Fibroblast of lung (primary cell): ENCODE measurements at regions not wholly inside any gene's neighbourhood (a gene's known extent, or its start where the extent isn't known, plus 50 kb on each side); places are given as distances from the start of the nearest gene placed in this dataset.

Experiments used
- DNase-seq, 2 donors: peaks; one replicate each; pipeline versions ENCODE4 v3.0.0 to v3.0.0-alpha.2; 2010; ENCODE audit warnings: low read depth in 2 of 2
- H2AFZ ChIP-seq: 2 replicates; pipeline ENCODE4 v1.5.1; 2012; ENCODE audit warnings: low read length, control low read depth, inconsistent platforms
- H3K27ac ChIP-seq: 2 replicates; pipeline ENCODE4 v1.5.1; 2011; ENCODE audit warnings: low read length, control low read depth; ENCODE audit not compliant: insufficient read depth
- H3K27me3 ChIP-seq: 2 replicates; pipeline ENCODE4 v1.5.1; 2011; ENCODE audit warnings: mild to moderate bottlenecking, low read length; ENCODE audit not compliant: control insufficient read depth, insufficient read depth
- H3K36me3 ChIP-seq: 2 replicates; pipeline ENCODE4 v1.5.1; 2011; ENCODE audit warnings: low read length; ENCODE audit not compliant: control insufficient read depth, insufficient read depth
- H3K4me1 ChIP-seq: 2 replicates; pipeline ENCODE4 v1.5.1; 2011; ENCODE audit warnings: low read length; ENCODE audit not compliant: control insufficient read depth, insufficient read depth; ENCODE audit errors: extremely low read depth
- H3K4me2 ChIP-seq: 2 replicates; pipeline ENCODE4 v1.5.1; 2011; ENCODE audit warnings: low read length, control low read depth; ENCODE audit not compliant: insufficient read depth; ENCODE audit errors: extremely low read depth
- H3K4me3 ChIP-seq, 4 experiments: fragments of 200-600 bp in 1 of 4; sonication (generic) in 1 of 4; replicated peaks in 1 of 4; 2 replicates each; pipeline ENCODE4 v1.5.1; 2011 to 2016; ENCODE audit warnings: low read length in 4 of 4, low read depth in 3 of 4, mild to moderate bottlenecking in 3 of 4, control low read depth in 2 of 4, inconsistent platforms in 1 of 4, mixed read lengths in 1 of 4; ENCODE audit not compliant: insufficient read depth in 1 of 4; ENCODE audit errors: control extremely low read depth in 1 of 4
- H3K79me2 ChIP-seq: 2 replicates; pipeline ENCODE4 v1.5.1; 2012; ENCODE audit warnings: mild to moderate bottlenecking, low read length, inconsistent platforms; ENCODE audit not compliant: control insufficient read depth, insufficient read depth
- H3K9ac ChIP-seq: 2 replicates; pipeline ENCODE4 v1.5.1; 2011; ENCODE audit warnings: mild to moderate bottlenecking, low read length, control low read depth; ENCODE audit not compliant: insufficient read depth
- H3K9me3 ChIP-seq: 2 replicates; pipeline ENCODE4 v1.5.1; 2012; ENCODE audit warnings: low read depth, low read length; ENCODE audit not compliant: control insufficient read depth, insufficient read depth
- H4K20me1 ChIP-seq: 2 replicates; pipeline ENCODE4 v1.5.1; 2011; ENCODE audit warnings: low read length; ENCODE audit not compliant: control insufficient read depth, insufficient read depth; ENCODE audit errors: extremely low read depth
- CTCF ChIP-seq, 2 donors: IDR thresholded peaks in 1 of 2; conservative IDR thresholded peaks in 1 of 2; 1 replicate in 1 of 2; 2 replicates in 1 of 2; pipeline ENCODE4 v1.5.1; 2011 to 2012; ENCODE audit warnings: low read length in 2 of 2, control low read depth in 1 of 2, inconsistent platforms in 1 of 2, low read depth in 1 of 2, mild to moderate bottlenecking in 1 of 2
- EZH2 ChIP-seq: IDR thresholded peaks from 2 replicates; pipeline ENCODE4 v1.5.1; 2012; ENCODE audit warnings: low read length, control low read depth, mild to moderate bottlenecking; ENCODE audit errors: missing control alignments

- DNase-seq = no peak
- no peak overlapping the region for H3K9ac ChIP-seq
- H3K4me1 ChIP-seq = no peaks in the 10 kb centered on the region
- no peak for TF ChIP-seq EZH2
- H3K79me2 ChIP-seq = no peaks in the 10 kb centered on the region
- H4K20me1 ChIP-seq = no peaks in the 10 kb centered on the region
- H3K27me3 ChIP-seq = no peaks in the 10 kb centered on the region
- H3K36me3 ChIP-seq = no peaks in the 10 kb centered on the region
- no peak overlapping the region for H2AFZ ChIP-seq
- no peak overlapping the region for H3K4me2 ChIP-seq
- no peak overlapping the region for H3K4me3 ChIP-seq
- no peaks in the 10 kb centered on the region for H3K9me3 ChIP-seq
- H3K27ac ChIP-seq = no peak overlapping the region
Measured at GRCh38 chr12:73460212-73460611, 1077.4 kb upstream of the ATXN7L3B start.

- no peak overlapping the region for H2AFZ ChIP-seq
- TF ChIP-seq EZH2 (no peak), CTCF (conservative IDR thresholded peaks at IDR 0.05 in 1 of 2, IDR thresholded peaks at IDR 0.05 in 1 of 2; ENCODE audit: low read depth in 1 of 2, low read length in 2 of 2) (no peak)
- H3K27ac ChIP-seq = no peak overlapping the region
- H4K20me1 ChIP-seq = no peaks in the 10 kb centered on the region
- H3K4me3 ChIP-seq = no peak overlapping the region
- no peak for DNase-seq
- no peaks in the 10 kb centered on the region for H3K27me3 ChIP-seq
- H3K9ac ChIP-seq = no peak overlapping the region
- H3K79me2 ChIP-seq = no peaks in the 10 kb centered on the region
- H3K9me3 ChIP-seq = no peaks in the 10 kb centered on the region
- no peaks in the 10 kb centered on the region for H3K4me1 ChIP-seq
- H3K36me3 ChIP-seq = no peaks in the 10 kb centered on the region
- no peak overlapping the region for H3K4me2 ChIP-seq
Measured at GRCh38 chr12:73465106-73465505, 1072.5 kb upstream of the ATXN7L3B start.

- H3K27ac ChIP-seq = no peak overlapping the region
- H3K4me2 ChIP-seq = no peak overlapping the region
- H3K27me3 ChIP-seq = no peaks in the 10 kb centered on the region
- H4K20me1 ChIP-seq = no peaks in the 10 kb centered on the region
- H3K4me3 ChIP-seq = no peak overlapping the region
- no peaks in the 10 kb centered on the region for H3K79me2 ChIP-seq
- no peaks in the 10 kb centered on the region for H3K9me3 ChIP-seq
- H3K36me3 ChIP-seq = no peaks in the 10 kb centered on the region
- H2AFZ ChIP-seq = no peak overlapping the region
- no peaks in the 10 kb centered on the region for H3K4me1 ChIP-seq
- DNase-seq = no peak
- TF ChIP-seq CTCF (conservative IDR thresholded peaks at IDR 0.05 in 1 of 2, IDR thresholded peaks at IDR 0.05 in 1 of 2; ENCODE audit: low read depth in 1 of 2, low read length in 2 of 2) (no peak), EZH2 (no peak)
- H3K9ac ChIP-seq = no peak overlapping the region
Measured at GRCh38 chr12:73486256-73486655, 1051.4 kb upstream of the ATXN7L3B start.

GRCh38 chr12:73506611-73507010 is 1031.0 kb upstream of the ATXN7L3B start:
- H3K27ac ChIP-seq = no peak overlapping the region
- no peak overlapping the region for H2AFZ ChIP-seq
- no peak overlapping the region for H3K4me2 ChIP-seq
- no peaks in the 10 kb centered on the region for H3K36me3 ChIP-seq
- no peaks in the 10 kb centered on the region for H3K4me1 ChIP-seq
- H3K79me2 ChIP-seq = no peaks in the 10 kb centered on the region
- no peak overlapping the region for H3K9ac ChIP-seq
- no peak overlapping the region for H3K4me3 ChIP-seq
- H3K9me3 ChIP-seq = no peaks in the 10 kb centered on the region
- no peaks in the 10 kb centered on the region for H3K27me3 ChIP-seq
- TF ChIP-seq EZH2 (no peak), CTCF (conservative IDR thresholded peaks at IDR 0.05 in 1 of 2, IDR thresholded peaks at IDR 0.05 in 1 of 2; ENCODE audit: low read depth in 1 of 2, low read length in 2 of 2) (no peak)
- DNase-seq = no peak
- no peaks in the 10 kb centered on the region for H4K20me1 ChIP-seq
